ENCODE measurements at regions not wholly inside any gene's neighbourhood (a gene's known extent, or its start where the extent isn't known, plus 50 kb on each side); places are given as distances from the start of the nearest gene placed in this dataset.

GRCh38 chr20:11192106-11192505 lies 518.3 kb upstream of the JAG1 start:
- no peak for ATAC-seq
- Histone ChIP-seq H3K27me3 (ENCODE audit: control insufficient read depth in 1 of 2, insufficient read depth in 2 of 2, low read length in 2 of 2) (no peaks in the 10 kb centered on the region; a peak in 1 of 5 replicates), H3K9me3 (ENCODE audit: low read length) (no peaks in the 10 kb centered on the region), H3K27ac (ENCODE audit: extremely low read length, insufficient read depth, low read length) (no peak overlapping the region), H2AFZ (ENCODE audit: low read length) (no peak overlapping the region), H3K79me2 (ENCODE audit: insufficient read depth, low read length) (no peaks in the 10 kb centered on the region), H3K36me3 (replicated peaks in 1 of 2; ENCODE audit: control insufficient read depth in 1 of 2, insufficient read depth in 2 of 2, low read length in 2 of 2) (no peaks in the 10 kb centered on the region), H3K4me1 (ENCODE audit: insufficient read depth, low read length) (no peaks in the 10 kb centered on the region), H3K9ac (ENCODE audit: insufficient read depth, low read depth, low read length) (no peak overlapping the region), H4K20me1 (ENCODE audit: insufficient read depth, low read length) (no peaks in the 10 kb centered on the region), H3K4me2 (ENCODE audit: low read depth, low read length) (no peak overlapping the region), H3K4me3 (replicated peaks in 1 of 3; ENCODE audit: insufficient read depth in 1 of 3, low read depth in 2 of 3, low read length in 3 of 3) (no peak overlapping the region)
- WGBS (ENCODE audit: low lambda C conversion rate), result 18% methylated on average over 1 of the region's 1 CpG
- no peak for DNase-seq (ENCODE audit: low spot score)
- FAIRE-seq, result no peak
- intact Hi-C loops (cut with micrococcal nuclease; ENCODE audit: unreplicated experiment), result no loop called here
- in situ Hi-C loops (cut with HindIII; ENCODE audit: extremely low pct_ligation_motif_present, low pct_unique_long_range_greater_than_20kb), result no loop called here
- ChIA-PET POLR2A (no interaction called here), CTCF (ENCODE audit: low intra/inter-chr PET ratio, low total read pairs) (no interaction called here)
- no peak for TF ChIP-seq SIN3B (IDR thresholded peaks at IDR 0.05; ENCODE audit: low read length)
- no peak for TF ChIP-seq ZNF264 (CRISPR knock-in tag; IDR thresholded peaks at IDR 0.05)
- no peak for TF ChIP-seq ZNF136 (CRISPR knock-in tag; IDR thresholded peaks at IDR 0.05; ENCODE audit: low read depth)
- TF ChIP-seq GABPA (IDR thresholded peaks at IDR 0.05; ENCODE audit: low read depth, low read length), result no peak
- no peak for TF ChIP-seq GABPA (CRISPR knock-in tag; IDR thresholded peaks at IDR 0.05; ENCODE audit: low read depth)
- no peak for TF ChIP-seq KIAA2018 (CRISPR knock-in tag; IDR thresholded peaks at IDR 0.05; ENCODE audit: borderline replicate concordance)
- no peak for TF ChIP-seq ZNF562 (CRISPR knock-in tag; IDR thresholded peaks at IDR 0.05; ENCODE audit: borderline replicate concordance)
- no TSS peak for BruUV-seq (replicated peaks)
